ENCODE measurements at regions not wholly inside any gene's neighbourhood (a gene's known extent, or its start where the extent isn't known, plus 50 kb on each side); places are given as distances from the start of the nearest gene placed in this dataset.

GRCh38 chr18:10321576-10321975 is 132.9 kb upstream of the APCDD1 start:
- Histone ChIP-seq H2BK20ac (ENCODE audit: low read depth, low read length) (no peak overlapping the region), H2BK5ac (ENCODE audit: low read depth, low read length, poor library complexity, severe bottlenecking) (no peak overlapping the region), H3K18ac (ENCODE audit: low read depth, low read length) (no peak overlapping the region), H2BK15ac (ENCODE audit: low read depth, low read length) (no peak overlapping the region), H3K9ac (ENCODE audit: low read depth, low read length) (no peak overlapping the region), H3K4ac (ENCODE audit: low read depth, low read length) (no peak overlapping the region), H2AK5ac (ENCODE audit: low read depth, low read length) (no peak overlapping the region), H4K91ac (ENCODE audit: insufficient read depth, low read depth, low read length) (no peak overlapping the region), H3K23ac (ENCODE audit: low read depth, low read length) (no peak overlapping the region), H3K14ac (replicated peaks; ENCODE audit: low read depth, low read length) (no peak overlapping the region), H4K5ac (ENCODE audit: low read depth, low read length) (no peak overlapping the region), H3K4me1 (ENCODE audit: control insufficient read depth, insufficient read depth, low read length) (no peaks in the 10 kb centered on the region; the same call in 1 of the 2 replicates), H3K27ac (ENCODE audit: insufficient read depth, low read length) (no peak overlapping the region), H2AFZ (replicated peaks; ENCODE audit: low read length, poor library complexity) (no peak overlapping the region), H3K4me2 (ENCODE audit: low read depth, low read length) (no peak overlapping the region), H3K4me3 (ENCODE audit: insufficient read depth, low read depth, low read length) (no peak overlapping the region), H2BK120ac (ENCODE audit: low read depth, low read length) (no peak overlapping the region), H3K27me3 (ENCODE audit: control insufficient read depth, insufficient read depth, low read length) (no peaks in the 10 kb centered on the region; the same call in 1 of the 2 replicates), H3K56ac (ENCODE audit: extremely low read depth, insufficient read depth, low read length) (no peak overlapping the region), H3K9me3 (ENCODE audit: control insufficient read depth, insufficient read depth, low read length) (no peaks in the 10 kb centered on the region), H3K79me1 (ENCODE audit: low read depth in 1 of 2, low read length in 2 of 2) (no peaks in the 10 kb centered on the region), H3K9me1 (ENCODE audit: insufficient read depth, low read length) (no peaks in the 10 kb centered on the region), H4K20me1 (ENCODE audit: insufficient read depth, low read length) (no peaks in the 10 kb centered on the region), H4K8ac (ENCODE audit: low read depth in 2 of 2, low read length in 2 of 2) (no peak overlapping the region), H2AK9ac (replicated peaks; ENCODE audit: low read depth, low read length, poor library complexity) (peak overlapping the region; percentile 8), H3K36me3 (ENCODE audit: control insufficient read depth, insufficient read depth, low read length) (no peaks in the 10 kb centered on the region)
- intact Hi-C loops (cut with micrococcal nuclease) (no loop called here), dilution Hi-C loops (cut with HindIII; ENCODE audit: low sequenced_read_pairs, unreplicated experiment) (no loop called here), in situ Hi-C loops (cut with MboI; ENCODE audit: low sequenced_read_pairs) (no loop called here)
- DNase-seq (no peak), ATAC-seq (ENCODE audit: low read depth) (no peak)
- BruUV-seq (replicated peaks): no TSS peak
- ChIA-PET POLR2A (ENCODE audit: unreplicated experiment) (no interaction called here), CTCF (no interaction called here)
- WGBS, 2 experiments (ENCODE audit: extremely low coverage in 2 of 2, insufficient read length in 1 of 2): no CpG with 5 or more reads among the region's 2 CpGs
- TF ChIP-seq FOS (IDR thresholded peaks at IDR 0.05; ENCODE audit: low read depth, low read length): no peak
- no peak for TF ChIP-seq RCOR1 (IDR thresholded peaks at IDR 0.05; ENCODE audit: insufficient replicate concordance, low read length)
- TF ChIP-seq CTCF (conservative IDR thresholded peaks at IDR 0.05; ENCODE audit: low read depth, low read length): no peak
- no peak for TF ChIP-seq MXI1 (IDR thresholded peaks at IDR 0.05; ENCODE audit: borderline replicate concordance, low read depth, low read length)
- no peak for TF ChIP-seq BHLHE40 (IDR thresholded peaks at IDR 0.05; ENCODE audit: low read depth, low read length)

Data from IMR-90 (cell line).